GM23338 (cell line): ENCODE measurements at regions not wholly inside any gene's neighbourhood (a gene's known extent, or its start where the extent isn't known, plus 50 kb on each side); places are given as distances from the start of the nearest gene placed in this dataset.
"Not testable (repeated sequence)": the region's sequence is repeated elsewhere in the genome, so short reads cannot be mapped to it uniquely, and the experiment has no call there.

Source experiments
- CREB1 ChIP-seq: fragments of 250-450 bp; sonication (Bioruptor Pico); IDR thresholded peaks from 2 replicates; pipeline ENCODE4 v1.5.0; 2020; ENCODE audit warnings: low read depth, mild to moderate bottlenecking, moderate library complexity
- EZH2 ChIP-seq: fragments of 200-600 bp; sonication (generic); IDR thresholded peaks from one replicate; pipeline ENCODE4 v1.8.0; 2017; ENCODE audit warnings: antibody characterized with exemption, mild to moderate bottlenecking, low read depth; ENCODE audit not compliant: unreplicated experiment
- EZH2phosphoT487 ChIP-seq: fragments of 200-600 bp; sonication (generic); IDR thresholded peaks from one replicate; pipeline ENCODE4 v1.8.1; 2018; ENCODE audit warnings: antibody characterized with exemption; ENCODE audit not compliant: unreplicated experiment
- JUNB ChIP-seq: IDR thresholded peaks from one replicate; pipeline ENCODE4 v1.6.1; 2016; ENCODE audit warnings: antibody characterized with exemption; ENCODE audit not compliant: unreplicated experiment
- NANOG ChIP-seq: IDR thresholded peaks from 2 replicates; pipeline ENCODE4 v1.6.1; 2016; ENCODE audit warnings: antibody characterized with exemption, borderline replicate concordance
- POLR2AphosphoS5 ChIP-seq: IDR thresholded peaks from 2 replicates; pipeline ENCODE4 v1.6.1; 2016; ENCODE audit warnings: antibody characterized with exemption, low read depth
- STAT1 ChIP-seq: IDR thresholded peaks from one replicate; pipeline ENCODE4 v1.6.1; 2016; ENCODE audit warnings: antibody characterized with exemption; ENCODE audit not compliant: unreplicated experiment
- ZNF114 ChIP-seq: fragments of 250-450 bp; sonication (Bioruptor Pico); IDR thresholded peaks from 2 replicates; pipeline ENCODE4 v1.5.0; 2020; ENCODE audit warnings: mild to moderate bottlenecking, moderate library complexity
- ZNF331 ChIP-seq: fragments of 250-450 bp; sonication (Bioruptor Pico); IDR thresholded peaks from 2 replicates; pipeline ENCODE4 v1.5.0; 2020; ENCODE audit warnings: low read depth, mild to moderate bottlenecking, moderate library complexity
- TF ChIP-seq, protein P1 (sequence below), 2 experiments: fragments of 200-600 bp in 1 of 2; sonication (generic) in 1 of 2; conservative IDR thresholded peaks; 2 replicates each; pipeline versions ENCODE4 v1.5.1 to v1.6.1; 2016 to 2017; ENCODE audit warnings: antibody characterized with exemption in 2 of 2, low read depth in 2 of 2, mild to moderate bottlenecking in 2 of 2, moderate library complexity in 1 of 2
- TF ChIP-seq, protein P2 (sequence below): IDR thresholded peaks from one replicate; pipeline ENCODE4 v1.6.1; 2018; ENCODE audit warnings: antibody characterized with exemption; ENCODE audit not compliant: unreplicated experiment
- TF ChIP-seq, protein P3 (sequence below): fragments of 250-450 bp; sonication (Bioruptor Pico); IDR thresholded peaks from 2 replicates; pipeline ENCODE4 v1.5.0; 2020; ENCODE audit warnings: mild to moderate bottlenecking, moderate library complexity
- TF ChIP-seq, protein P4 (sequence below): IDR thresholded peaks from 2 replicates; pipeline ENCODE4 v1.6.1; 2016; ENCODE audit warnings: antibody characterized with exemption

DNA sequence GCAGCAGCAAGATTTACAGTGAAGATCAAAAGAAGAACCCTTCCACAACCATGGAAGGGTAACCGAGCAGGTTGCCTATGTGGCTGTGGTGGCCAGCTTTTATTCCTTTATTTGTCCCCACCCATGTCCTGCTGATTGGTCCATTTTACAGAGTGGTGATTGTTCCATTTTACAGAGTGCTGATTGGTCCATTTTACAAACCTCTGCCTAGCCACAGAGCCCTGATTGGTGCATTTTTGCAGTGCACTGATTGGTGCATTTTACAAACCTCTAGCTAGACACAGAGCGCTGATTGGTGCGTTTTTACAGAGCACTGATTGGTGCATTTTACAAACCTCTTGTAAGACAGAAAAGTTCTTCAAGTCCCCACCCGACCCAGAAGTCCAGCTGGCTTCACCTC is 75.8 kb upstream of the MSX2 start:
- TF ChIP-seq, protein P1, sequence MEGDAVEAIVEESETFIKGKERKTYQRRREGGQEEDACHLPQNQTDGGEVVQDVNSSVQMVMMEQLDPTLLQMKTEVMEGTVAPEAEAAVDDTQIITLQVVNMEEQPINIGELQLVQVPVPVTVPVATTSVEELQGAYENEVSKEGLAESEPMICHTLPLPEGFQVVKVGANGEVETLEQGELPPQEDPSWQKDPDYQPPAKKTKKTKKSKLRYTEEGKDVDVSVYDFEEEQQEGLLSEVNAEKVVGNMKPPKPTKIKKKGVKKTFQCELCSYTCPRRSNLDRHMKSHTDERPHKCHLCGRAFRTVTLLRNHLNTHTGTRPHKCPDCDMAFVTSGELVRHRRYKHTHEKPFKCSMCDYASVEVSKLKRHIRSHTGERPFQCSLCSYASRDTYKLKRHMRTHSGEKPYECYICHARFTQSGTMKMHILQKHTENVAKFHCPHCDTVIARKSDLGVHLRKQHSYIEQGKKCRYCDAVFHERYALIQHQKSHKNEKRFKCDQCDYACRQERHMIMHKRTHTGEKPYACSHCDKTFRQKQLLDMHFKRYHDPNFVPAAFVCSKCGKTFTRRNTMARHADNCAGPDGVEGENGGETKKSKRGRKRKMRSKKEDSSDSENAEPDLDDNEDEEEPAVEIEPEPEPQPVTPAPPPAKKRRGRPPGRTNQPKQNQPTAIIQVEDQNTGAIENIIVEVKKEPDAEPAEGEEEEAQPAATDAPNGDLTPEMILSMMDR (conservative IDR thresholded peaks at IDR 0.05; ENCODE audit: low read depth in 2 of 2): not testable (repeated sequence)
- TF ChIP-seq, protein P2, sequence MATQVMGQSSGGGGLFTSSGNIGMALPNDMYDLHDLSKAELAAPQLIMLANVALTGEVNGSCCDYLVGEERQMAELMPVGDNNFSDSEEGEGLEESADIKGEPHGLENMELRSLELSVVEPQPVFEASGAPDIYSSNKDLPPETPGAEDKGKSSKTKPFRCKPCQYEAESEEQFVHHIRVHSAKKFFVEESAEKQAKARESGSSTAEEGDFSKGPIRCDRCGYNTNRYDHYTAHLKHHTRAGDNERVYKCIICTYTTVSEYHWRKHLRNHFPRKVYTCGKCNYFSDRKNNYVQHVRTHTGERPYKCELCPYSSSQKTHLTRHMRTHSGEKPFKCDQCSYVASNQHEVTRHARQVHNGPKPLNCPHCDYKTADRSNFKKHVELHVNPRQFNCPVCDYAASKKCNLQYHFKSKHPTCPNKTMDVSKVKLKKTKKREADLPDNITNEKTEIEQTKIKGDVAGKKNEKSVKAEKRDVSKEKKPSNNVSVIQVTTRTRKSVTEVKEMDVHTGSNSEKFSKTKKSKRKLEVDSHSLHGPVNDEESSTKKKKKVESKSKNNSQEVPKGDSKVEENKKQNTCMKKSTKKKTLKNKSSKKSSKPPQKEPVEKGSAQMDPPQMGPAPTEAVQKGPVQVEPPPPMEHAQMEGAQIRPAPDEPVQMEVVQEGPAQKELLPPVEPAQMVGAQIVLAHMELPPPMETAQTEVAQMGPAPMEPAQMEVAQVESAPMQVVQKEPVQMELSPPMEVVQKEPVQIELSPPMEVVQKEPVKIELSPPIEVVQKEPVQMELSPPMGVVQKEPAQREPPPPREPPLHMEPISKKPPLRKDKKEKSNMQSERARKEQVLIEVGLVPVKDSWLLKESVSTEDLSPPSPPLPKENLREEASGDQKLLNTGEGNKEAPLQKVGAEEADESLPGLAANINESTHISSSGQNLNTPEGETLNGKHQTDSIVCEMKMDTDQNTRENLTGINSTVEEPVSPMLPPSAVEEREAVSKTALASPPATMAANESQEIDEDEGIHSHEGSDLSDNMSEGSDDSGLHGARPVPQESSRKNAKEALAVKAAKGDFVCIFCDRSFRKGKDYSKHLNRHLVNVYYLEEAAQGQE: not testable (repeated sequence)
- TF ChIP-seq, protein P3, sequence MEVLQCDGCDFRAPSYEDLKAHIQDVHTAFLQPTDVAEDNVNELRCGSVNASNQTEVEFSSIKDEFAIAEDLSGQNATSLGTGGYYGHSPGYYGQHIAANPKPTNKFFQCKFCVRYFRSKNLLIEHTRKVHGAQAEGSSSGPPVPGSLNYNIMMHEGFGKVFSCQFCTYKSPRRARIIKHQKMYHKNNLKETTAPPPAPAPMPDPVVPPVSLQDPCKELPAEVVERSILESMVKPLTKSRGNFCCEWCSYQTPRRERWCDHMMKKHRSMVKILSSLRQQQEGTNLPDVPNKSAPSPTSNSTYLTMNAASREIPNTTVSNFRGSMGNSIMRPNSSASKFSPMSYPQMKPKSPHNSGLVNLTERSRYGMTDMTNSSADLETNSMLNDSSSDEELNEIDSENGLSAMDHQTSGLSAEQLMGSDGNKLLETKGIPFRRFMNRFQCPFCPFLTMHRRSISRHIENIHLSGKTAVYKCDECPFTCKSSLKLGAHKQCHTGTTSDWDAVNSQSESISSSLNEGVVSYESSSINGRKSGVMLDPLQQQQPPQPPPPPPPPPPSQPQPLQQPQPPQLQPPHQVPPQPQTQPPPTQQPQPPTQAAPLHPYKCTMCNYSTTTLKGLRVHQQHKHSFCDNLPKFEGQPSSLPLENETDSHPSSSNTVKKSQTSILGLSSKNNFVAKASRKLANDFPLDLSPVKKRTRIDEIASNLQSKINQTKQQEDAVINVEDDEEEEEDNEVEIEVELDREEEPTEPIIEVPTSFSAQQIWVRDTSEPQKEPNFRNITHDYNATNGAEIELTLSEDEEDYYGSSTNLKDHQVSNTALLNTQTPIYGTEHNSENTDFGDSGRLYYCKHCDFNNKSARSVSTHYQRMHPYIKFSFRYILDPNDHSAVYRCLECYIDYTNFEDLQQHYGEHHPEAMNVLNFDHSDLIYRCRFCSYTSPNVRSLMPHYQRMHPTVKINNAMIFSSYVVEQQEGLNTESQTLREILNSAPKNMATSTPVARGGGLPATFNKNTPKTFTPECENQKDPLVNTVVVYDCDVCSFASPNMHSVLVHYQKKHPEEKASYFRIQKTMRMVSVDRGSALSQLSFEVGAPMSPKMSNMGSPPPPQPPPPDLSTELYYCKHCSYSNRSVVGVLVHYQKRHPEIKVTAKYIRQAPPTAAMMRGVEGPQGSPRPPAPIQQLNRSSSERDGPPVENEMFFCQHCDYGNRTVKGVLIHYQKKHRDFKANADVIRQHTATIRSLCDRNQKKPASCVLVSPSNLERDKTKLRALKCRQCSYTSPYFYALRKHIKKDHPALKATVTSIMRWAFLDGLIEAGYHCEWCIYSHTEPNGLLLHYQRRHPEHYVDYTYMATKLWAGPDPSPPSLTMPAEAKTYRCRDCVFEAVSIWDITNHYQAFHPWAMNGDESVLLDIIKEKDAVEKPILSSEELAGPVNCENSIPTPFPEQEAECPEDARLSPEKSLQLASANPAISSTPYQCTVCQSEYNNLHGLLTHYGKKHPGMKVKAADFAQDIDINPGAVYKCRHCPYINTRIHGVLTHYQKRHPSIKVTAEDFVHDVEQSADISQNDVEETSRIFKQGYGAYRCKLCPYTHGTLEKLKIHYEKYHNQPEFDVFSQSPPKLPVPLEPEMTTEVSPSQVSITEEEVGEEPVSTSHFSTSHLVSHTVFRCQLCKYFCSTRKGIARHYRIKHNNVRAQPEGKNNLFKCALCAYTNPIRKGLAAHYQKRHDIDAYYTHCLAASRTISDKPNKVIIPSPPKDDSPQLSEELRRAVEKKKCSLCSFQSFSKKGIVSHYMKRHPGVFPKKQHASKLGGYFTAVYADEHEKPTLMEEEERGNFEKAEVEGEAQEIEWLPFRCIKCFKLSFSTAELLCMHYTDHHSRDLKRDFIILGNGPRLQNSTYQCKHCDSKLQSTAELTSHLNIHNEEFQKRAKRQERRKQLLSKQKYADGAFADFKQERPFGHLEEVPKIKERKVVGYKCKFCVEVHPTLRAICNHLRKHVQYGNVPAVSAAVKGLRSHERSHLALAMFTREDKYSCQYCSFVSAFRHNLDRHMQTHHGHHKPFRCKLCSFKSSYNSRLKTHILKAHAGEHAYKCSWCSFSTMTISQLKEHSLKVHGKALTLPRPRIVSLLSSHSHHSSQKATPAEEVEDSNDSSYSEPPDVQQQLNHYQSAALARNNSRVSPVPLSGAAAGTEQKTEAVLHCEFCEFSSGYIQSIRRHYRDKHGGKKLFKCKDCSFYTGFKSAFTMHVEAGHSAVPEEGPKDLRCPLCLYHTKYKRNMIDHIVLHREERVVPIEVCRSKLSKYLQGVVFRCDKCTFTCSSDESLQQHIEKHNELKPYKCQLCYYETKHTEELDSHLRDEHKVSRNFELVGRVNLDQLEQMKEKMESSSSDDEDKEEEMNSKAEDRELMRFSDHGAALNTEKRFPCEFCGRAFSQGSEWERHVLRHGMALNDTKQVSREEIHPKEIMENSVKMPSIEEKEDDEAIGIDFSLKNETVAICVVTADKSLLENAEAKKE (CRISPR knock-in tag): not testable (repeated sequence)
- not testable (repeated sequence) for TF ChIP-seq CREB1 (CRISPR knock-in tag); EZH2; POLR2AphosphoS5; EZH2phosphoT487; JUNB; ZNF114 (CRISPR knock-in tag); ZNF331 (CRISPR knock-in tag); STAT1; NANOG
- TF ChIP-seq, protein P4, sequence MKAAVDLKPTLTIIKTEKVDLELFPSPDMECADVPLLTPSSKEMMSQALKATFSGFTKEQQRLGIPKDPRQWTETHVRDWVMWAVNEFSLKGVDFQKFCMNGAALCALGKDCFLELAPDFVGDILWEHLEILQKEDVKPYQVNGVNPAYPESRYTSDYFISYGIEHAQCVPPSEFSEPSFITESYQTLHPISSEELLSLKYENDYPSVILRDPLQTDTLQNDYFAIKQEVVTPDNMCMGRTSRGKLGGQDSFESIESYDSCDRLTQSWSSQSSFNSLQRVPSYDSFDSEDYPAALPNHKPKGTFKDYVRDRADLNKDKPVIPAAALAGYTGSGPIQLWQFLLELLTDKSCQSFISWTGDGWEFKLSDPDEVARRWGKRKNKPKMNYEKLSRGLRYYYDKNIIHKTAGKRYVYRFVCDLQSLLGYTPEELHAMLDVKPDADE: not testable (repeated sequence)
